K562 (cell line): ENCODE measurements at regions not wholly inside any gene's neighbourhood (a gene's known extent, or its start where the extent isn't known, plus 50 kb on each side); places are given as distances from the start of the nearest gene placed in this dataset.
A peak's percentile ranks its signal among the peaks of the same experiment; 100 is the strongest.

Source experiments
- ATAC-seq: fragments of 200-7000 bp; cut with Tn5 transposase; 3 replicates; pipeline ENCODE4 v1.9.1; 2020; ENCODE audit warnings: moderate library complexity
- BruUV-seq: library from RNA; stranded (reverse); fragments of 400-500 nt; replicated peaks from 2 replicates; lab custom pipeline; 2021; lab: Mats Ljungman, UMichigan
- CTCF ChIA-PET: fragments of 300-600 bp; formaldehyde crosslinking; extraction: SDS; loops from one replicate; lab custom pipeline; 2021; ENCODE audit warnings: low intra/inter-chr PET ratio; lab: Yijun Ruan, JAX
- POLR2A ChIA-PET: fragments of 300-600, 350-650 bp; sonication (Branson Sonifier 250); formaldehyde crosslinking; extraction: SDS; loops from one replicate; lab custom pipeline; 2021; ENCODE audit warnings: antibody characterized with exemption, inconsistent platforms; lab: Yijun Ruan, JAX
- DNase-seq, 4 experiments: peaks; one replicate each; pipeline versions ENCODE4 v3.0.0 to v3.0.0-alpha.2; 2011 to 2018; ENCODE audit warnings: low spot score in 3 of 4, mixed read lengths in 3 of 4; ENCODE audit errors: extremely low read depth in 1 of 4
- FAIRE-seq: peaks from 2 replicates; lab custom pipeline; 2011; peaks lifted over from hg19 to GRCh38; lab: Jason Lieb, UNC
- H2AFZ ChIP-seq: 2 replicates; pipeline ENCODE4 v1.6.0; 2011; ENCODE audit warnings: low read depth, low read length, control low read depth, inconsistent platforms
- H3K27ac ChIP-seq: fragments of 200-600 bp; 3 replicates; pipeline ENCODE4 v1.8.0; 2011; ENCODE audit warnings: low read depth, mild to moderate bottlenecking, control low read depth, inconsistent platforms, low read length, moderate library complexity, mixed read lengths; ENCODE audit errors: extremely low read depth
- H3K27me3 ChIP-seq, 2 experiments: fragments of 300-600 bp in 1 of 2; 2 replicates in 1 of 2; 3 replicates in 1 of 2; pipeline versions ENCODE4 v1.6.0 to v1.8.0; 2011; ENCODE audit warnings: inconsistent platforms in 2 of 2, low read length in 2 of 2, mild to moderate bottlenecking in 1 of 2, mixed read lengths in 1 of 2, moderate library complexity in 1 of 2; ENCODE audit not compliant: control insufficient read depth in 2 of 2, insufficient read depth in 2 of 2
- H3K36me3 ChIP-seq: fragments of 300-600 bp; 3 replicates; pipeline ENCODE4 v1.8.0; 2011; ENCODE audit warnings: mild to moderate bottlenecking, low read length, inconsistent platforms; ENCODE audit not compliant: control insufficient read depth, insufficient read depth
- H3K4me1 ChIP-seq, 2 experiments: fragments of 200-600 bp in 1 of 2; replicated peaks in 1 of 2; 2 replicates in 1 of 2; 3 replicates in 1 of 2; pipeline versions ENCODE4 v1.5.1 to v1.8.0; 2011; ENCODE audit warnings: inconsistent platforms in 2 of 2, low read length in 2 of 2, mild to moderate bottlenecking in 1 of 2, mixed read lengths in 1 of 2, moderate library complexity in 1 of 2; ENCODE audit not compliant: control insufficient read depth in 2 of 2, insufficient read depth in 2 of 2
- H3K4me2 ChIP-seq: 2 replicates; pipeline ENCODE4 v1.6.1; 2011; ENCODE audit warnings: low read length, control low read depth, inconsistent platforms, mixed read lengths; ENCODE audit not compliant: insufficient read depth
- H3K4me3 ChIP-seq: fragments of 200-600 bp; sonication (generic), shearing (Covaris generic); 2 replicates; pipeline ENCODE4 v1.5.1; 2016; ENCODE audit warnings: control low read depth, inconsistent platforms
- H3K79me2 ChIP-seq: fragments of 200-600 bp; 3 replicates; pipeline ENCODE4 v1.8.0; 2011; ENCODE audit warnings: low read length, inconsistent platforms; ENCODE audit not compliant: control insufficient read depth, insufficient read depth
- H3K9ac ChIP-seq, 2 experiments: 2 replicates each; pipeline versions ENCODE4 v1.6.0 to v1.6.1; 2011; ENCODE audit warnings: low read depth in 2 of 2, low read length in 2 of 2, control low read depth in 1 of 2, inconsistent platforms in 1 of 2, mild to moderate bottlenecking in 1 of 2, mixed read lengths in 1 of 2; ENCODE audit not compliant: insufficient read depth in 1 of 2
- H3K9me1 ChIP-seq: one replicate; pipeline ENCODE4 v1.6.0; 2011; ENCODE audit warnings: inconsistent platforms, mild to moderate bottlenecking, low read length, moderate library complexity; ENCODE audit not compliant: control insufficient read depth, insufficient read depth
- H3K9me3 ChIP-seq: replicated peaks from 2 replicates; pipeline ENCODE4 v1.5.1; 2011; ENCODE audit warnings: low read depth, low read length, inconsistent platforms; ENCODE audit not compliant: control insufficient read depth, insufficient read depth
- H4K20me1 ChIP-seq: replicated peaks from 2 replicates; pipeline ENCODE4 v1.6.1; 2011; ENCODE audit warnings: low read length, inconsistent platforms, mixed read lengths; ENCODE audit not compliant: control insufficient read depth, insufficient read depth
- C11orf30 ChIP-seq: fragments of 450-650 bp; IDR thresholded peaks from 2 replicates; pipeline ENCODE4 v1.6.1; 2016; ENCODE audit warnings: low read depth, mild to moderate bottlenecking
- MAFG ChIP-seq: fragments of 450-650 bp; conservative IDR thresholded peaks from 2 replicates; pipeline ENCODE4 v1.6.1; 2016; ENCODE audit warnings: missing genetic modification characterization, missing compliant biosample characterization
- ZNF316 ChIP-seq: fragments of 450-650 bp; IDR thresholded peaks from 2 replicates; pipeline ENCODE4 v1.6.1; 2016
- WGBS: fragments of 100-300 bp; shearing (Covaris generic); methylation state at CpG from one replicate; pipeline ENCODE4 v1.1.6; 2016; ENCODE audit warnings: low coverage, mixed read lengths; ENCODE audit not compliant: insufficient coverage; ENCODE audit errors: missing lambda C conversion rate; 5-methylcytosine and 5-hydroxymethylcytosine counted together
- in situ Hi-C: fragments of 300-500 bp; cut with MboI; formaldehyde crosslinking; loops from 4 replicates; pipeline ENCODE4 v1.15.0; 2018; ENCODE audit warnings: inconsistent platforms, mixed read lengths
- intact Hi-C: fragments of 100-400 bp; cut with micrococcal nuclease; formaldehyde crosslinking; loops from 2 replicates; pipeline ENCODE4 v1.14.2; 2022
- TF ChIP-seq, protein P1 (sequence below), 2 experiments: fragments of 450-650 bp; conservative IDR thresholded peaks; 2 replicates each; pipeline ENCODE4 v1.6.1; 2017; ENCODE audit warnings: mild to moderate bottlenecking in 2 of 2, moderate library complexity in 2 of 2

DNA sequence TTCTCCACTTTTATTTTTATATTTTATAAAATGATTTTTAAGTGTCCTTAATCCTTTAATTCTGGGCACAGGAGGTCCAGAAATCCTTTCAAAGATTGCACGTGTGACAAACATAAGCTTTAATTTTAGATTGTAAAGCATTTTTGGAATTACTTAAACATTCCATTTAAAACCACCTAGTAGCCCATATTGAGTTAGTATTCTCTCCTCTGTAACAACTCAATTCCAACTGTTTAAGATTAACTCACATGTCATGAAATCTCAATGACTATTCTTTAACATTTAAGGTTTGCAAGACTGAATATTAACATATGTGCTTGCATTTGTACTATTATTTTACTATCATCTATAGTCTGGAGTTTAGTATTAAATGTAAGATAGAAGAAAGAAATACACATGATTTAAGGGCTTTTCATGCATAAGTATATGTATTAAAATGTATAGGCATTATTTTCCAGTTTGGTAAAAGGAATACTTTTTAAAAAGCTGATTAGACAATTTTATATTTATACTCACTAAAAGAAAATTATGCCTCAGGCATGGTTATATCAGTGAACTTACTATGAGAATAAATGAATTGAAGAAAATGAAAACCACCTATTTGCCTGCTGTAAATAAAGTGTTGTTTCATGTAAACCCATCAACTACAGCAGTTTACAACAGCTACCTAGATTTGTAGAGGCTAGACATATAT lies 776.9 kb downstream of the SLC6A15 start:
- no peak overlapping the region for H3K9ac ChIP-seq
- no peaks in the 10 kb centered on the region for H3K79me2 ChIP-seq
- DNase-seq (no peak), FAIRE-seq (no peak), ATAC-seq (no peak)
- H3K9me1 ChIP-seq, result no peaks in the 10 kb centered on the region
- no peaks in the 10 kb centered on the region for H3K9me3 ChIP-seq
- no peak overlapping the region for H3K4me3 ChIP-seq
- H2AFZ ChIP-seq, result no peak overlapping the region
- H3K27me3 ChIP-seq, result no peaks in the 10 kb centered on the region
- intact Hi-C loops (no loop called here), in situ Hi-C loops (no loop called here)
- no peaks in the 10 kb centered on the region for H4K20me1 ChIP-seq
- H3K36me3 ChIP-seq, result no peaks in the 10 kb centered on the region
- ChIA-PET POLR2A (no interaction called here), CTCF (no interaction called here)
- 0% methylated on average over 1 of the region's 1 CpG for WGBS
- TF ChIP-seq, protein P1, sequence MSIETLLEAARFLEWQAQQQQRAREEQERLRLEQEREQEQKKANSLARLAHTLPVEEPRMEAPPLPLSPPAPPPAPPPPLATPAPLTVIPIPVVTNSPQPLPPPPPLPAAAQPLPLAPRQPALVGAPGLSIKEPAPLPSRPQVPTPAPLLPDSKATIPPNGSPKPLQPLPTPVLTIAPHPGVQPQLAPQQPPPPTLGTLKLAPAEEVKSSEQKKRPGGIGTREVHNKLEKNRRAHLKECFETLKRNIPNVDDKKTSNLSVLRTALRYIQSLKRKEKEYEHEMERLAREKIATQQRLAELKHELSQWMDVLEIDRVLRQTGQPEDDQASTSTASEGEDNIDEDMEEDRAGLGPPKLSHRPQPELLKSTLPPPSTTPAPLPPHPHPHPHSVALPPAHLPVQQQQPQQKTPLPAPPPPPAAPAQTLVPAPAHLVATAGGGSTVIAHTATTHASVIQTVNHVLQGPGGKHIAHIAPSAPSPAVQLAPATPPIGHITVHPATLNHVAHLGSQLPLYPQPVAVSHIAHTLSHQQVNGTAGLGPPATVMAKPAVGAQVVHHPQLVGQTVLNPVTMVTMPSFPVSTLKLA (conservative IDR thresholded peaks at IDR 0.05), result no peak
- TF ChIP-seq C11orf30 (peak; percentile 65), MAFG (tag) (0 out of 2 replicates have a peak, but pooled peaks have one; percentile 37), ZNF316 (peak; percentile 78)
- BruUV-seq, result no TSS peak
- no peaks in the 10 kb centered on the region for H3K4me1 ChIP-seq
- H3K27ac ChIP-seq, result no peak overlapping the region
- H3K4me2 ChIP-seq, result no peak overlapping the region
